ENCODE measurements at regions not wholly inside any gene's neighbourhood (a gene's known extent, or its start where the extent isn't known, plus 50 kb on each side); places are given as distances from the start of the nearest gene placed in this dataset.

GRCh38 chr12:90628213-90628612, 326.8 kb downstream of the CCER1 start:
- WGBS, 2 donors, result 76 to 89% methylated on average over 1 of the region's 1 CpG
- Histone ChIP-seq H3K9me3 (no peaks in the 10 kb centered on the region), H3K27me3 (no peaks in the 10 kb centered on the region)

GRCh38 chr12:90627180-90627896, 327.6 kb downstream of the CCER1 start:
- H3K36me3 ChIP-seq, result no peaks in the 10 kb centered on the region
- no peak for DNase-seq
- no peaks in the 10 kb centered on the region for H3K9me3 ChIP-seq
- no peak for TF ChIP-seq CTCF (IDR thresholded peaks at IDR 0.05)
- TF ChIP-seq POLR2A (IDR thresholded peaks at IDR 0.05), result no peak
- H3K27me3 ChIP-seq, result no peaks in the 10 kb centered on the region
- intact Hi-C loops (cut with DNase I), result no loop called here
- H3K4me3 ChIP-seq (replicated peaks in 1 of 3), result no peak overlapping the region
- H3K4me1 ChIP-seq, result no peaks in the 10 kb centered on the region
- H3K27ac ChIP-seq, result no peak overlapping the region
- WGBS, 2 donors, result 90 to 91% methylated on average over 6 of the region's 6 CpGs

More at GRCh38 chr12:90628213-90628612, 326.8 kb downstream of the CCER1 start:
- Histone ChIP-seq H3K36me3 (no peaks in the 10 kb centered on the region), H3K27ac (no peak overlapping the region), H3K4me1 (no peaks in the 10 kb centered on the region), H3K4me3 (replicated peaks in 1 of 3) (no peak overlapping the region)
- TF ChIP-seq POLR2A (IDR thresholded peaks at IDR 0.05) (no peak), CTCF (IDR thresholded peaks at IDR 0.05) (no peak)
- intact Hi-C loops (cut with DNase I), result no loop called here
- no peak for DNase-seq

GRCh38 chr12:90622431-90622830, 332.5 kb downstream of the CCER1 start:
- no peak for TF ChIP-seq POLR2A (IDR thresholded peaks at IDR 0.05)
- TF ChIP-seq CTCF (IDR thresholded peaks at IDR 0.05), result no peak
- no peak for DNase-seq
- Histone ChIP-seq H3K4me1 (no peaks in the 10 kb centered on the region), H3K4me3 (replicated peaks in 1 of 3) (no peak overlapping the region), H3K27ac (no peak overlapping the region), H3K9me3 (no peaks in the 10 kb centered on the region), H3K27me3 (no peaks in the 10 kb centered on the region), H3K36me3 (no peaks in the 10 kb centered on the region)
- WGBS, 2 donors, result 75 to 80% methylated on average over 3 of the region's 3 CpGs
- intact Hi-C loops (cut with DNase I), result no loop called here

- TF ChIP-seq POLR2A (IDR thresholded peaks at IDR 0.05) (no peak), CTCF (IDR thresholded peaks at IDR 0.05) (no peak)
- H3K4me3 ChIP-seq (replicated peaks in 1 of 3), result no peak overlapping the region
- no peaks in the 10 kb centered on the region for H3K4me1 ChIP-seq
- intact Hi-C loops (cut with DNase I), result no loop called here
- no peak overlapping the region for H3K27ac ChIP-seq
- 90 to 91% methylated on average over 2 of the region's 2 CpGs for WGBS, 2 donors
- no peaks in the 10 kb centered on the region for H3K27me3 ChIP-seq
- H3K9me3 ChIP-seq, result no peaks in the 10 kb centered on the region
- no peaks in the 10 kb centered on the region for H3K36me3 ChIP-seq
- DNase-seq, result no peak
Observed at GRCh38 chr12:90621927-90622326, 333.0 kb downstream of the CCER1 start.

- H3K27ac ChIP-seq, result no peak overlapping the region
- intact Hi-C loops (cut with DNase I), result no loop called here
- TF ChIP-seq POLR2A (IDR thresholded peaks at IDR 0.05) (no peak), CTCF (IDR thresholded peaks at IDR 0.05) (no peak)
- no peak overlapping the region for H3K4me3 ChIP-seq (replicated peaks in 1 of 3)
- no peak for DNase-seq
- no peaks in the 10 kb centered on the region for H3K27me3 ChIP-seq
- H3K9me3 ChIP-seq, result no peaks in the 10 kb centered on the region
- no peaks in the 10 kb centered on the region for H3K36me3 ChIP-seq
- WGBS, 2 donors, result 63 to 67% methylated on average over 2 of the region's 2 CpGs
- no peaks in the 10 kb centered on the region for H3K4me1 ChIP-seq
Observed at GRCh38 chr12:90619943-90620342, 335.0 kb downstream of the CCER1 start.

Measured in thyroid gland (tissue), 4 donors.